Naive thymus-derived CD4-positive, alpha-beta T cell (primary cell): ENCODE measurements at regions not wholly inside any gene's neighbourhood (a gene's known extent, or its start where the extent isn't known, plus 50 kb on each side); places are given as distances from the start of the nearest gene placed in this dataset.

Experiments
- ATAC-seq: fragments of 150-1000 bp; cut with Tn5 transposase; 2 replicates; pipeline ENCODE4 v1.10.0; 2021; ENCODE audit warnings: mild to moderate bottlenecking, moderate library complexity
- CTCF ChIA-PET: fragments of 350-600 bp; sonication (Branson Sonifier 250); formaldehyde crosslinking; loops from one replicate; lab custom pipeline; 2021; ENCODE audit warnings: antibody characterized with exemption; lab: Charles Lee
- POLR2A ChIA-PET: fragments of 350-600 bp; sonication (Branson Sonifier 250); formaldehyde crosslinking; loops from one replicate; lab custom pipeline; 2021; ENCODE audit warnings: antibody characterized with exemption, inconsistent platforms; lab: Charles Lee
- DNase-seq, 9 donors: peaks; one replicate each; pipeline versions ENCODE4 v3.0.0 to v3.0.0-alpha.2; 2020 to 2022; ENCODE audit warnings: mixed read lengths in 1 of 9
- H3K27ac ChIP-seq: one replicate; pipeline ENCODE4 v1.7.0; 2013; ENCODE audit warnings: mild to moderate bottlenecking, low read depth, low read length, moderate library complexity
- H3K27me3 ChIP-seq, 2 donors: one replicate each; pipeline ENCODE4 v1.7.0; 2013; ENCODE audit warnings: low read length in 2 of 2, mild to moderate bottlenecking in 2 of 2, moderate library complexity in 2 of 2; ENCODE audit not compliant: control insufficient read depth in 2 of 2, insufficient read depth in 2 of 2
- H3K36me3 ChIP-seq, 3 experiments: 1 replicate in 2 of 3; 2 replicates in 1 of 3; pipeline ENCODE4 v1.7.0; 2013; ENCODE audit warnings: low read length in 3 of 3, mild to moderate bottlenecking in 3 of 3, moderate library complexity in 1 of 3; ENCODE audit not compliant: insufficient read depth in 3 of 3, control insufficient read depth in 2 of 3
- H3K4me1 ChIP-seq, 2 donors: one replicate each; pipeline ENCODE4 v1.7.0; 2013; ENCODE audit warnings: low read length in 2 of 2, mild to moderate bottlenecking in 2 of 2, moderate library complexity in 1 of 2; ENCODE audit not compliant: control insufficient read depth in 2 of 2, insufficient read depth in 2 of 2
- H3K4me3 ChIP-seq: 2 replicates; pipeline ENCODE4 v1.7.0; 2013; ENCODE audit warnings: mild to moderate bottlenecking, low read length
- H3K9me3 ChIP-seq, 3 experiments: 1 replicate in 2 of 3; 2 replicates in 1 of 3; pipeline ENCODE4 v1.7.0; 2013; ENCODE audit warnings: low read length in 3 of 3; ENCODE audit not compliant: control insufficient read depth in 2 of 3
- H3K27ac Mint-ChIP-seq, 9 donors: one replicate each; pipeline ENCODE4 v1.8.0; 2020 to 2022; ENCODE audit warnings: mixed read lengths in 9 of 9, mild to moderate bottlenecking in 8 of 9, moderate library complexity in 5 of 9, inconsistent platforms in 2 of 9
- H3K27me3 Mint-ChIP-seq, 5 donors: one replicate each; pipeline ENCODE4 v1.8.0; 2021 to 2022; ENCODE audit warnings: mixed read lengths in 5 of 5, mild to moderate bottlenecking in 1 of 5
- H3K36me3 Mint-ChIP-seq, 5 donors: one replicate each; pipeline ENCODE4 v1.8.0; 2020 to 2022; ENCODE audit warnings: mixed read lengths in 5 of 5, mild to moderate bottlenecking in 3 of 5, inconsistent platforms in 1 of 5
- H3K4me1 Mint-ChIP-seq, 7 donors: one replicate each; pipeline ENCODE4 v1.8.0; 2020 to 2022; ENCODE audit warnings: mixed read lengths in 7 of 7, mild to moderate bottlenecking in 3 of 7, inconsistent platforms in 1 of 7
- H3K4me3 Mint-ChIP-seq, 10 donors: one replicate each; pipeline ENCODE4 v1.8.0; 2020 to 2022; ENCODE audit warnings: mild to moderate bottlenecking in 10 of 10, mixed read lengths in 10 of 10, moderate library complexity in 6 of 10, inconsistent platforms in 2 of 10
- H3K9me3 Mint-ChIP-seq, 11 donors: one replicate each; pipeline ENCODE4 v1.8.0; 2020 to 2022; ENCODE audit warnings: mixed read lengths in 11 of 11, mild to moderate bottlenecking in 4 of 11, inconsistent platforms in 1 of 11, moderate library complexity in 1 of 11
- intact Hi-C, 2 donors: fragments of 100-400 bp; cut with micrococcal nuclease; formaldehyde crosslinking; loops; one replicate each; pipeline ENCODE4 v1.15.1; 2023

DNA sequence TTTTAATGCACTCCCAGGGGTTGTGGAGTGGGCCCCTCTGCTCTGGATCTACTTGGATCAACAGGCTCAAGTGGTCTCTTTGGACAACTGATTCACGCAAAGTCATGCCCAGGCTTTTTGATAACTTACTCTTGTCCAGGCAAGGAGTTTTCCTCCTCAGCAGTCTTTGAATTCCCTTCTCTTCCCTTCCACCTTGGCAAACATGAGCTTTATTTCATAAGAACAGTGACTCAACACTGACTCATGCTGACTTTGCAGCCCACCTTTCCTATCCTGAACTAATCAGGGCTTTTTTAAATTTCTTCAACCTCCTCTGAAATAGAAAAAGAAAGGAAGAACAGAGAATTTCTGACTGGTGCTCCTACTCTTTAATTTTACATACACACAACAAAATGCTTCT lies 132.1 kb upstream of the LDB2 start:
- H3K4me3 ChIP-seq = no peak overlapping the region
- no peaks in the 10 kb centered on the region for H3K36me3 Mint-ChIP-seq
- H3K27me3 ChIP-seq = no peaks in the 10 kb centered on the region
- ChIA-PET POLR2A (no interaction called here), CTCF (no interaction called here)
- peaks cover 0 to 21% (median 15%) of the 10 kb centered on the region in 5 donors for H3K27me3 Mint-ChIP-seq
- intact Hi-C loops = no loop called here
- ATAC-seq = no peak
- no peaks in the 10 kb centered on the region for H3K9me3 ChIP-seq
- H3K4me1 Mint-ChIP-seq = no peaks in the 10 kb centered on the region
- H3K4me1 ChIP-seq = no peaks in the 10 kb centered on the region
- H3K27ac ChIP-seq = no peak overlapping the region
- H3K9me3 Mint-ChIP-seq = peaks cover 0 to 5% (median 0%) of the 10 kb centered on the region in 11 donors
- no peak overlapping the region for H3K4me3 Mint-ChIP-seq
- DNase-seq = no peak
- H3K36me3 ChIP-seq = no peaks in the 10 kb centered on the region
- H3K27ac Mint-ChIP-seq = no peak overlapping the region

DNA sequence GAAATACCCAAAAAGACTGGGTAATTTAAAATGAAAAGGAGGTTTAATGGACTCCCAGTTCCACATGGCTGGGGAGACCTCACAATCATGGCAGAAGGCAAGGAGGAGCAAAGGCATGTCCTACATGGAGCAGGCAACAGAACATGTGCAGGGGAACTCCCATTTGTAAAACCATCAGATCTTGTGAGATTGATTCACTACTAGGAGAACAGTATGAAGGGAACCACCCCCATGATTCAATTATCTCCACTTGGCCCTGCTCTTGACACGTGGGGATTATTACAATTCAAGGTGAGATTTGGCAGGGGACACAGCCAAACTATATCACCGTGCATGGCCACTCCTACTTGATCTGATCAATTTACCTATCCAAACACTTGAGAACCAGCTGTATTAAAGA lies 131.5 kb upstream of the LDB2 start:
- Mint-ChIP-seq H3K4me1 (no peaks in the 10 kb centered on the region), H3K4me3 (no peak overlapping the region), H3K36me3 (no peaks in the 10 kb centered on the region), H3K9me3 (peaks cover 0 to 5% (median 0%) of the 10 kb centered on the region in 11 donors), H3K27me3 (peaks cover 0 to 21% (median 15%) of the 10 kb centered on the region in 5 donors), H3K27ac (no peak overlapping the region)
- H3K27ac ChIP-seq = no peak overlapping the region
- CTCF ChIA-PET = no interaction called here
- H3K27me3 ChIP-seq = no peaks in the 10 kb centered on the region
- POLR2A ChIA-PET = no interaction called here
- no peak for ATAC-seq
- no peaks in the 10 kb centered on the region for H3K36me3 ChIP-seq
- intact Hi-C loops = no loop called here
- DNase-seq = no peak
- no peaks in the 10 kb centered on the region for H3K4me1 ChIP-seq
- H3K9me3 ChIP-seq = no peaks in the 10 kb centered on the region
- no peak overlapping the region for H3K4me3 ChIP-seq

DNA sequence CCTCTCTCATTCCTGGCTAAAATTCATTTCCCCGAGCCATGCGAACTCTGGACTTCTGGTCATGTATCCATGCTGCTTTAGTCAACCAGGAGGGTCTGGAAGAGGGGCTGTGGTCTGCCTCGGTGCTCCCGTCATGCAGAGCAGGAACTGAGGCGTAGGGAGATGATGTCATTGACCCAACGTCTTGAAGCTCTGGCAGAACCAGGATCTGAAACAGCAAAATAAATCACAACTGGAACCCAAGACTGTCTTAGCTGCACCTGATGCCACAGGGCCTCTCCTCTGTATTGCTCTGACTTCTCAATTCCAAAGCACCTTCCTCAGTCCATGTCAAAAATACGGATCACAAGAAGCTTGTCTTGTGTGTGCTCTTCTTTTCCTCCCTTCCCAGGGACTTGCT lies 131.0 kb upstream of the LDB2 start:
- Mint-ChIP-seq H3K4me3 (no peak overlapping the region), H3K27ac (no peak overlapping the region), H3K9me3 (peaks cover 0 to 5% (median 0%) of the 10 kb centered on the region in 11 donors), H3K27me3 (peaks cover 0 to 21% (median 15%) of the 10 kb centered on the region in 5 donors), H3K36me3 (no peaks in the 10 kb centered on the region), H3K4me1 (no peaks in the 10 kb centered on the region)
- ATAC-seq = no peak
- no peaks in the 10 kb centered on the region for H3K27me3 ChIP-seq
- CTCF ChIA-PET = no interaction called here
- no peak overlapping the region for H3K27ac ChIP-seq
- H3K4me1 ChIP-seq = no peaks in the 10 kb centered on the region
- DNase-seq = no peak
- intact Hi-C loops = no loop called here
- H3K4me3 ChIP-seq = no peak overlapping the region
- no peaks in the 10 kb centered on the region for H3K36me3 ChIP-seq
- no peaks in the 10 kb centered on the region for H3K9me3 ChIP-seq
- POLR2A ChIA-PET = no interaction called here

DNA sequence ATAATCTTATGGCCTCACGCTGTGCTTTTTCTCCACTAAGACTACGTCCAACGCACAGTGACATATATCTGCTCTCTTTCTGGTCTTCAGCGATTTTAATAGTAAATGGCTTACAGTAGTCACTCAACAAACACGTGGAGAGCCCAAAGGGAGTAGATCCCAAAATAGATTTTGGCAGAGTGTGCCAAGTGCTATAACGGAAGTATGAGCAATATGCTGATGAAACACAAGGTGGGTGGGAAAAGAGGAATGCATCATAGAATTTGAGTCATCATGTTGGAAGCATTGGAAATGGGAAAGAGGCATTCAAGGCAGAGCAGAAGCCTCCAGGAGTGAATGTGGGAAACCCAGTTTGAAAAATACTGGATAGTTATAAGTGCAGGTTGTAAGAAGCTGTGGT lies 129.1 kb upstream of the LDB2 start:
- ChIA-PET CTCF (no interaction called here), POLR2A (no interaction called here)
- Mint-ChIP-seq H3K4me1 (no peaks in the 10 kb centered on the region), H3K27me3 (peaks cover 2 to 31% (median 18%) of the 10 kb centered on the region in 5 donors), H3K27ac (no peak overlapping the region), H3K9me3 (peaks cover 0 to 5% (median 2%) of the 10 kb centered on the region in 11 donors), H3K4me3 (no peak overlapping the region), H3K36me3 (no peaks in the 10 kb centered on the region)
- Histone ChIP-seq H3K36me3 (no peaks in the 10 kb centered on the region), H3K4me1 (no peaks in the 10 kb centered on the region), H3K4me3 (no peak overlapping the region), H3K27ac (no peak overlapping the region), H3K27me3 (no peaks in the 10 kb centered on the region), H3K9me3 (no peaks in the 10 kb centered on the region)
- ATAC-seq = no peak
- DNase-seq = no peak
- intact Hi-C loops = no loop called here

DNA sequence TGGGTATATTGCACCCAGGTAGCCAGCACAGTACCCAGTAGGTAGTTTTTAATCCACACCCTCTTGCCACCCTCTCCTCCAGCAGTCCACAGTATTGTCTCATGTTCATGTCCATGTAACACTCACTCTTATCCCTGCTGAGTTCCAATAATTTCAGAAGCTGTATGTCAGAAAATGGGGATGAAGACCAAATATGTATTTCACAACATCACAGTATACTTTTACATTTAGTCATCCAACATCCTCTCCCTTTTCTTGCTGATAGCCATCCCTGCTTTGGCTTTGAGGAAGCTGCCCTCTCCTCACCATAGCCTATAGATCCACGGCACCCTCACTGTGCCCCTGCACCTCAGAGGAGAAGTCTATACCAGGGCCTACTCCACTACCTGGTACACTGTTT lies 126.0 kb upstream of the LDB2 start:
- H3K9me3 ChIP-seq = no peaks in the 10 kb centered on the region
- no peak for DNase-seq
- intact Hi-C loops = no loop called here
- no peak overlapping the region for H3K4me3 ChIP-seq
- H3K27ac ChIP-seq = no peak overlapping the region
- Mint-ChIP-seq H3K27me3 (peaks cover 2 to 30% (median 29%) of the 10 kb centered on the region in 5 donors), H3K4me1 (no peaks in the 10 kb centered on the region), H3K36me3 (no peaks in the 10 kb centered on the region), H3K9me3 (peaks cover 0 to 4% (median 0%) of the 10 kb centered on the region in 11 donors), H3K4me3 (no peak overlapping the region), H3K27ac (no peak overlapping the region)
- ChIA-PET CTCF (no interaction called here), POLR2A (no interaction called here)
- H3K4me1 ChIP-seq = no peaks in the 10 kb centered on the region
- no peaks in the 10 kb centered on the region for H3K27me3 ChIP-seq
- H3K36me3 ChIP-seq = no peaks in the 10 kb centered on the region
- no peak for ATAC-seq

DNA sequence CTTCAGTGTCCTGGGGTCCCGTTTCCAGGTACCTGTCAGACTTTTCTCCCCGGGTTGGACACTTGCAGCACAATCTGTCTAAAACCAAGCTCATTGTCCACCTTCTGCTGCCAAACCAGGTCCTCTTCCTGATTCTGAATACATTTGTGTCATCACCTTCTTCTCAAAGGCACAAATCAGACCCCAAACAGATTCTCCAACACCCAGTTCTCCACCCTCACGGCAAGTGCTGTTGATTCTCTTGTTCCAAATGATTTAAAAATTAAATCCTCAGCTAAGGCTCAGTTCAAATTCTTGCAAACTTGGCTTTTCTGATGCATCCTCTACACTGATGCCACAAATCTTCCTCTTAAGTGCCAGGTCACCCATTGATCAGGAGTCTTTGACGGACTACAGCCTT lies 122.5 kb upstream of the LDB2 start:
- Mint-ChIP-seq H3K27me3 (peaks cover 5 to 29% (median 21%) of the 10 kb centered on the region in 5 donors), H3K9me3 (peaks cover 0 to 3% (median 0%) of the 10 kb centered on the region in 11 donors), H3K27ac (no peak overlapping the region), H3K4me3 (no peak overlapping the region), H3K4me1 (no peaks in the 10 kb centered on the region), H3K36me3 (no peaks in the 10 kb centered on the region)
- CTCF ChIA-PET = no interaction called here
- H3K36me3 ChIP-seq = no peaks in the 10 kb centered on the region
- no peaks in the 10 kb centered on the region for H3K27me3 ChIP-seq
- H3K9me3 ChIP-seq = no peaks in the 10 kb centered on the region
- intact Hi-C loops = no loop called here
- ATAC-seq = no peak
- POLR2A ChIA-PET = no interaction called here
- H3K27ac ChIP-seq = no peak overlapping the region
- H3K4me1 ChIP-seq = no peaks in the 10 kb centered on the region
- DNase-seq = no peak
- no peak overlapping the region for H3K4me3 ChIP-seq

DNA sequence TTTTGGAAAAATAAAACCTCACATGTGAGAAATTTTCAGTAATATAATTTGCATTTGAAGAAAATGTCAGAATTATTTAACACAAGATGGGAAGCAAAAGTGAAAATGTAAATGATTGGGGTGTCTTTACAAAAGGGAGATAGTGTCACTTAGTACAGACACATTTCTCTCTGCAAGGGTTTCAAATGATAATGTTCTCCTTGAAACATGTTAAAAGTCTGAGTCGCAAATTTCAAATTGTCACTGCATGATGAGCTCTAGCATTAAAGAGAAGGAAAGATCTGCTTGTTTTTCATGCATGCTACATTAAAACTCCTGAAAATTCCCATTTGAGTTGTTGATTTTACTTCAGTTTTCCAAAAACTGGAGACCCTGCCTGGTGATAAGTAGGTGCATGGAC lies 122.0 kb upstream of the LDB2 start:
- intact Hi-C loops = no loop called here
- Mint-ChIP-seq H3K36me3 (no peaks in the 10 kb centered on the region), H3K27me3 (peaks cover 5 to 29% (median 21%) of the 10 kb centered on the region in 5 donors), H3K9me3 (peaks cover 0 to 3% (median 0%) of the 10 kb centered on the region in 11 donors), H3K4me3 (no peak overlapping the region), H3K4me1 (no peaks in the 10 kb centered on the region), H3K27ac (no peak overlapping the region)
- Histone ChIP-seq H3K9me3 (no peaks in the 10 kb centered on the region), H3K27me3 (no peaks in the 10 kb centered on the region), H3K4me1 (no peaks in the 10 kb centered on the region), H3K4me3 (no peak overlapping the region), H3K27ac (no peak overlapping the region), H3K36me3 (no peaks in the 10 kb centered on the region)
- no peak for ATAC-seq
- DNase-seq = no peak
- ChIA-PET POLR2A (no interaction called here), CTCF (no interaction called here)
